MM.1S (cell line): ENCODE measurements at regions not wholly inside any gene's neighbourhood (a gene's known extent, or its start where the extent isn't known, plus 50 kb on each side); places are given as distances from the start of the nearest gene placed in this dataset.

ENCODE experiments used
- DNase-seq: peaks from one replicate; pipeline ENCODE4 v3.0.0-alpha.2; 2015
- H2AFZ ChIP-seq: fragments of 300-600 bp; sonication (generic); 2 replicates; pipeline ENCODE4 v1.6.0; 2016; ENCODE audit warnings: antibody characterized with exemption, low read length
- H3F3A ChIP-seq: fragments of 300-600 bp; sonication (generic); 2 replicates; pipeline ENCODE4 v1.6.1; 2016; ENCODE audit warnings: mild to moderate bottlenecking, antibody characterized with exemption, low read length, moderate library complexity, mixed read lengths; ENCODE audit not compliant: insufficient read depth
- H3K27ac ChIP-seq: fragments of 300-600 bp; sonication (generic); 2 replicates; pipeline ENCODE4 v1.5.1; 2016; ENCODE audit warnings: mild to moderate bottlenecking, low read length
- H3K27me3 ChIP-seq: fragments of 300-600 bp; sonication (generic); replicated peaks from 2 replicates; pipeline ENCODE4 v1.6.0; 2016; ENCODE audit warnings: low read length; ENCODE audit not compliant: insufficient read depth
- H3K36me3 ChIP-seq: fragments of 300-600 bp; sonication (generic); replicated peaks from 2 replicates; pipeline ENCODE4 v1.6.1; 2016; ENCODE audit warnings: mild to moderate bottlenecking, low read length, mixed read lengths; ENCODE audit not compliant: insufficient read depth
- H3K4me1 ChIP-seq: fragments of 300-600 bp; sonication (generic); 2 replicates; pipeline ENCODE4 v1.6.1; 2016; ENCODE audit warnings: low read length, mixed read lengths
- H3K4me2 ChIP-seq: fragments of 300-600 bp; sonication (generic); 2 replicates; pipeline ENCODE4 v1.6.0; 2016; ENCODE audit warnings: low read depth, low read length
- H3K4me3 ChIP-seq: fragments of 300-600 bp; sonication (generic); 2 replicates; pipeline ENCODE4 v1.5.1; 2016; ENCODE audit warnings: low read length, mixed read lengths
- H3K79me2 ChIP-seq: fragments of 300-600 bp; sonication (generic); 2 replicates; pipeline ENCODE4 v1.6.1; 2016; ENCODE audit warnings: mixed run types, low read length, mixed read lengths
- H3K9ac ChIP-seq: fragments of 300-600 bp; sonication (generic); 2 replicates; pipeline ENCODE4 v1.6.1; 2016; ENCODE audit warnings: low read length, mixed read lengths
- H3K9me2 ChIP-seq: fragments of 300-600 bp; sonication (generic); replicated peaks from 2 replicates; pipeline ENCODE4 v1.6.1; 2016; ENCODE audit warnings: mild to moderate bottlenecking, low read length, mixed read lengths; ENCODE audit not compliant: insufficient read depth
- H3K9me3 ChIP-seq: fragments of 300-600 bp; sonication (generic); replicated peaks from 2 replicates; pipeline ENCODE4 v1.6.1; 2016; ENCODE audit warnings: mild to moderate bottlenecking, low read length, mixed read lengths; ENCODE audit not compliant: insufficient read depth
- H4K20me1 ChIP-seq: fragments of 300-600 bp; sonication (generic); 2 replicates; pipeline ENCODE4 v1.6.1; 2016; ENCODE audit warnings: mild to moderate bottlenecking, low read length, moderate library complexity, mixed read lengths; ENCODE audit not compliant: insufficient read depth
- EZH2 ChIP-seq: fragments of 300-600 bp; sonication (generic); optimal IDR thresholded peaks from 2 replicates; pipeline ENCODE3; 2017; ENCODE audit warnings: low read depth, mild to moderate bottlenecking, antibody characterized with exemption, low read length, mixed read lengths
- EZH2phosphoT487 ChIP-seq: fragments of 300-600 bp; sonication (generic); IDR thresholded peaks from 2 replicates; pipeline ENCODE4 v1.6.1; 2018; ENCODE audit warnings: antibody characterized with exemption, low read length
- TF ChIP-seq, protein P1 (sequence below): fragments of 300-600 bp; sonication (generic); IDR thresholded peaks from 2 replicates; pipeline ENCODE4 v1.5.1; 2016; ENCODE audit warnings: antibody characterized with exemption, low read length, mixed read lengths

DNA sequence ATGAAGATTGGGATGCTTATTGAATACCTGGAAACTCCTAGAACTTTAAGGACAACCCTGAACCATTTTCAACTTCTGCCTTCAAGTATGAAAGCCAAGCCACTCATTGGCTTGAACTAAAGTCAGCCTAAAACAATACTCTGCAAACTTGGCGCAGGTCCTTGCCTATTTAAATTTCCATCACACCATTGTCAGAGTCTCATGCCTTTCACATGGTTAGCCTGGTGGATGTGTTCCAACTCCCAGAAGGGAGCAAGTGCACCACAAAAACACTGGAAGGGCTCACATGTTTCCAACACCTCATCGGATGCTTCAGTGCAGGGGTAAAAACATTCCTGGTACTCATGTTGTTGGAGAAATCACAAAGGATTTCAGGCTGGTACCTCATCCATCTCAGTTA lies 511.6 kb upstream of the MDFIC2 start:
- no peak overlapping the region for H3K9ac ChIP-seq
- no peak overlapping the region for H2AFZ ChIP-seq
- H4K20me1 ChIP-seq: no peaks in the 10 kb centered on the region
- no peaks in the 10 kb centered on the region for H3F3A ChIP-seq
- no peak for TF ChIP-seq EZH2
- TF ChIP-seq, protein P1, sequence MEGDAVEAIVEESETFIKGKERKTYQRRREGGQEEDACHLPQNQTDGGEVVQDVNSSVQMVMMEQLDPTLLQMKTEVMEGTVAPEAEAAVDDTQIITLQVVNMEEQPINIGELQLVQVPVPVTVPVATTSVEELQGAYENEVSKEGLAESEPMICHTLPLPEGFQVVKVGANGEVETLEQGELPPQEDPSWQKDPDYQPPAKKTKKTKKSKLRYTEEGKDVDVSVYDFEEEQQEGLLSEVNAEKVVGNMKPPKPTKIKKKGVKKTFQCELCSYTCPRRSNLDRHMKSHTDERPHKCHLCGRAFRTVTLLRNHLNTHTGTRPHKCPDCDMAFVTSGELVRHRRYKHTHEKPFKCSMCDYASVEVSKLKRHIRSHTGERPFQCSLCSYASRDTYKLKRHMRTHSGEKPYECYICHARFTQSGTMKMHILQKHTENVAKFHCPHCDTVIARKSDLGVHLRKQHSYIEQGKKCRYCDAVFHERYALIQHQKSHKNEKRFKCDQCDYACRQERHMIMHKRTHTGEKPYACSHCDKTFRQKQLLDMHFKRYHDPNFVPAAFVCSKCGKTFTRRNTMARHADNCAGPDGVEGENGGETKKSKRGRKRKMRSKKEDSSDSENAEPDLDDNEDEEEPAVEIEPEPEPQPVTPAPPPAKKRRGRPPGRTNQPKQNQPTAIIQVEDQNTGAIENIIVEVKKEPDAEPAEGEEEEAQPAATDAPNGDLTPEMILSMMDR: no peak
- TF ChIP-seq EZH2phosphoT487: no peak
- no peaks in the 10 kb centered on the region for H3K4me1 ChIP-seq
- H3K4me3 ChIP-seq: no peak overlapping the region
- no peak overlapping the region for H3K4me2 ChIP-seq
- no peaks in the 10 kb centered on the region for H3K9me3 ChIP-seq
- no peaks in the 10 kb centered on the region for H3K79me2 ChIP-seq
- DNase-seq: no peak
- H3K9me2 ChIP-seq: no peaks in the 10 kb centered on the region
- H3K36me3 ChIP-seq: no peaks in the 10 kb centered on the region
- no peaks in the 10 kb centered on the region for H3K27me3 ChIP-seq
- no peak overlapping the region for H3K27ac ChIP-seq

DNA sequence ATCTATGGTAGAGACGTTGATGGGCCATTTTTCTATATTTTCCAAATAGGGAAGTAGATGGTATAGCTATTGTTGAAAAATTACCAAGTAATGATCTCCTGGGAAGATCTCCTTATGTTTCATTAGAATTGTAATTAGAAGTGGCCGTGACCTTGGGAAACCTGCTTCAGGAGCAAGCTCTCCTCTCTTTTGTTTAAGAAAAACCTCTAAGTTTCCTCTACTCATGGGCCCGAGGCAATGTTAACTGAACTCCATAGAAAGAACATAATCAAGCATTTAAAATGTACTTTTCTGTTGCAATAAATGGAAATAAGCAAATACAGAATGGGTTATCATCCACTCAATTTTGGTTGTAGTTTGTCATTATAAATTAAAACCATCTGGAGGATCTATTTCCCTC lies 511.2 kb upstream of the MDFIC2 start:
- H3K36me3 ChIP-seq: no peaks in the 10 kb centered on the region
- DNase-seq: no peak
- no peaks in the 10 kb centered on the region for H3K9me2 ChIP-seq
- no peak overlapping the region for H3K4me2 ChIP-seq
- no peak overlapping the region for H3K4me3 ChIP-seq
- H3K27ac ChIP-seq: no peak overlapping the region
- H3K9ac ChIP-seq: no peak overlapping the region
- no peak overlapping the region for H2AFZ ChIP-seq
- no peaks in the 10 kb centered on the region for H3K9me3 ChIP-seq
- H3K4me1 ChIP-seq: no peaks in the 10 kb centered on the region
- H4K20me1 ChIP-seq: no peaks in the 10 kb centered on the region
- no peaks in the 10 kb centered on the region for H3K27me3 ChIP-seq
- TF ChIP-seq, protein P1: no peak
- H3F3A ChIP-seq: no peaks in the 10 kb centered on the region
- H3K79me2 ChIP-seq: no peaks in the 10 kb centered on the region

DNA sequence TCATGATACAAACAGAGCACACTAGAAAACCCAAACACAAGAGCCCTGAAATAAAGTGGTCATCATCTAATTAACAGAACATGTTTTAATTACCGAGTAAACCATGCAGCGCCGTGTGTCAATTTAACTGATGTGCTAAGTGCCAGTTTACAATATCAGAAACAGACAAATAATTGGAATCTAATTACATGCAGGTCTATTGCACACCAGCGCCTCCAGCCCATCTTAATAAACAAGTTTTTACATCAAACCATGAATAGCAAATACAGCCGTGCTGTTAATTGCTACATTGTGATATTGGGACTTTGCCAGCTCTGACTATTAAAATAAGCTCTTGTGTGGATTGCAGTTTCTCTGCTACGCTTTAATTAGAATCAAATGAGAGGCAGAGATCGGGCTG lies 510.2 kb upstream of the MDFIC2 start:
- Histone ChIP-seq H3K27me3 (no peaks in the 10 kb centered on the region), H2AFZ (no peak overlapping the region), H3K9ac (no peak overlapping the region), H3K9me2 (no peaks in the 10 kb centered on the region), H3K4me3 (no peak overlapping the region), H3K79me2 (no peaks in the 10 kb centered on the region), H3K4me2 (no peak overlapping the region), H3K9me3 (no peaks in the 10 kb centered on the region), H4K20me1 (no peaks in the 10 kb centered on the region), H3K4me1 (no peaks in the 10 kb centered on the region), H3F3A (no peaks in the 10 kb centered on the region), H3K27ac (no peak overlapping the region), H3K36me3 (no peaks in the 10 kb centered on the region)
- no peak for DNase-seq
- TF ChIP-seq EZH2: no peak
- TF ChIP-seq EZH2phosphoT487: no peak
- TF ChIP-seq, protein P1: no peak

DNA sequence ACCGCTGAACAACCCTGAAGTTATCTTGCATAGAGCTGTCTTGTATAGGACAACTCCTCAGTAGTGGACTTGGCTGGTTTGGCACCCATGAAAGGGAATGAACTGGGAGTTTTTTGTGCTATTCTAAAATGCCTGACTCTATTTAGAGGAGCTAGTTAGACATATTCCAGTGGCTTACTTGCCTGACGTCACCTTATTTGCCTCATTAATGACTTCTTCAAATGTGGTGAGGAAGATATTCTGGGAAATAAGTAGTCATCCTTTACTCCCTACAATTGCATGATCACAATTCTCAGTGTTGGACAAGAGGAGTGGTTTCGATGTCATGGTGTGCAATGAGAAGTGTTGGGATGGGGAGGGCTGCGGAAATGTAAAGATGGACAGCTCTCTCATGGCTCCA lies 509.2 kb upstream of the MDFIC2 start:
- Histone ChIP-seq H3K27ac (no peak overlapping the region), H3K9me3 (no peaks in the 10 kb centered on the region), H3K4me2 (no peak overlapping the region), H3K9me2 (no peaks in the 10 kb centered on the region), H3F3A (no peaks in the 10 kb centered on the region), H2AFZ (no peak overlapping the region), H3K36me3 (no peaks in the 10 kb centered on the region), H4K20me1 (no peaks in the 10 kb centered on the region), H3K27me3 (no peaks in the 10 kb centered on the region), H3K9ac (no peak overlapping the region), H3K4me1 (no peaks in the 10 kb centered on the region), H3K4me3 (no peak overlapping the region), H3K79me2 (no peaks in the 10 kb centered on the region)
- TF ChIP-seq EZH2phosphoT487 (no peak), EZH2 (no peak)
- TF ChIP-seq, protein P1: no peak
- DNase-seq: no peak
